Keratinocyte (primary cell): ENCODE measurements at regions not wholly inside any gene's neighbourhood (a gene's known extent, or its start where the extent isn't known, plus 50 kb on each side); places are given as distances from the start of the nearest gene placed in this dataset.

Experiments
- DNase-seq: peaks from one replicate; pipeline ENCODE4 v3.0.0-alpha.2; 2011; ENCODE audit warnings: low read depth, missing footprints, low spot score
- FAIRE-seq: peaks from 2 replicates; lab custom pipeline; 2011; peaks lifted over from hg19 to GRCh38; lab: Jason Lieb, UNC
- H2AFZ ChIP-seq: 2 replicates; pipeline ENCODE4 v1.6.0; 2012; ENCODE audit warnings: low read length, control low read depth, inconsistent platforms; ENCODE audit not compliant: control insufficient read depth
- H3K27ac ChIP-seq: 2 replicates; pipeline ENCODE4 v1.5.1; 2011; ENCODE audit warnings: low read length; ENCODE audit not compliant: control insufficient read depth, insufficient read depth
- H3K27me3 ChIP-seq: 3 replicates; pipeline ENCODE4 v1.6.0; 2011; ENCODE audit warnings: low read length; ENCODE audit not compliant: control insufficient read depth, insufficient read depth; ENCODE audit errors: extremely low read depth
- H3K36me3 ChIP-seq, 2 experiments: 2 replicates in 1 of 2; 3 replicates in 1 of 2; pipeline ENCODE4 v1.5.1; 2011; ENCODE audit warnings: low read length in 2 of 2, mild to moderate bottlenecking in 1 of 2; ENCODE audit not compliant: control insufficient read depth in 2 of 2, insufficient read depth in 2 of 2; ENCODE audit errors: extremely low read depth in 1 of 2
- H3K4me1 ChIP-seq: 3 replicates; pipeline ENCODE4 v1.5.1; 2011; ENCODE audit warnings: low read length; ENCODE audit not compliant: control insufficient read depth, insufficient read depth; ENCODE audit errors: extremely low read depth
- H3K4me2 ChIP-seq: 3 replicates; pipeline ENCODE4 v1.6.0; 2011; ENCODE audit warnings: low read depth, low read length; ENCODE audit not compliant: control insufficient read depth, insufficient read depth; ENCODE audit errors: extremely low read depth
- H3K4me3 ChIP-seq, 3 experiments: fragments of 200-600 bp in 1 of 3; sonication (generic) in 1 of 3; 2 replicates in 2 of 3; 3 replicates in 1 of 3; pipeline ENCODE4 v1.5.1; 2011 to 2016; ENCODE audit warnings: low read length in 3 of 3, mild to moderate bottlenecking in 3 of 3, control low read depth in 2 of 3, inconsistent platforms in 1 of 3, low read depth in 1 of 3, mixed read lengths in 1 of 3, mixed run types in 1 of 3, moderate library complexity in 1 of 3; ENCODE audit not compliant: control insufficient read depth in 2 of 3, insufficient read depth in 2 of 3; ENCODE audit errors: extremely low read depth in 1 of 3
- H3K79me2 ChIP-seq: 2 replicates; pipeline ENCODE4 v1.6.0; 2012; ENCODE audit warnings: low read length; ENCODE audit not compliant: control insufficient read depth, insufficient read depth
- H3K9ac ChIP-seq: 3 replicates; pipeline ENCODE4 v1.6.0; 2011; ENCODE audit warnings: low read length; ENCODE audit not compliant: control insufficient read depth, insufficient read depth; ENCODE audit errors: extremely low read depth
- H3K9me1 ChIP-seq: 3 replicates; pipeline ENCODE4 v1.6.0; 2011; ENCODE audit warnings: low read length; ENCODE audit not compliant: control insufficient read depth, insufficient read depth; ENCODE audit errors: extremely low read depth
- H3K9me3 ChIP-seq: 2 replicates; pipeline ENCODE4 v1.5.1; 2012; ENCODE audit warnings: low read depth, low read length; ENCODE audit not compliant: control insufficient read depth
- H4K20me1 ChIP-seq: 3 replicates; pipeline ENCODE4 v1.6.0; 2011; ENCODE audit warnings: low read length; ENCODE audit not compliant: control insufficient read depth, insufficient read depth; ENCODE audit errors: extremely low read depth
- EZH2 ChIP-seq: IDR thresholded peaks from one replicate; pipeline ENCODE4 v1.6.1; 2012; ENCODE audit warnings: inconsistent platforms, mild to moderate bottlenecking, low read length, moderate library complexity
- dilution Hi-C: fragments of 300-500 bp; cut with MboI; formaldehyde crosslinking; loops from one replicate; pipeline ENCODE4 v1.7.0; 2020; ENCODE audit warnings: low sequenced_read_pairs; ENCODE audit not compliant: extremely low pct_ligation_motif_present
- TF ChIP-seq, protein P1 (sequence below), 3 experiments: IDR thresholded peaks in 1 of 3; conservative IDR thresholded peaks in 1 of 3; optimal IDR thresholded peaks in 1 of 3; 2 replicates in 2 of 3; 3 replicates in 1 of 3; pipeline versions ENCODE3 to v1.5.1; 2011; ENCODE audit warnings: low read length in 3 of 3, mild to moderate bottlenecking in 3 of 3, moderate library complexity in 2 of 3, control low read depth in 1 of 3, inconsistent platforms in 1 of 3; ENCODE audit not compliant: insufficient read depth in 2 of 3; ENCODE audit errors: extremely low read depth in 1 of 3

DNA sequence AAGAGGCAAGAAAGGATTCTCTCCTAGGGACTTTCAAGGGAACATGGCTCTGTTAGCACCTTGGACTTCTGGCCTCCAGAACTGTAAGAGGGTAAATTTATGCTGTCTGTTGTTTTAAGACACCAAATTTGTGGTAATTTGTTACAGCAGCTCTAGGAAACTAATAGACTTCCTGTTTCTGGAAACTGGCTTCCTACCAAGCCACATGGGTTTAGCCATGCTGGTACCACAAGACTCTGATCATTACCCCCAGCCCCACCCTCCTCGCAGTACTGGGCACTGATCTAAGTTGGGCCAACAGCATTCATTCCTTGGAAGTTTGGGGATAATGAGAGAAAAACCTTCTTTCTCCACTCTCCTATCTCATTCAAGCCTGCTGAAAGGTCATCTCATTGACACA, 109.5 kb upstream of the SMLR1 start:
- dilution Hi-C loops = no loop called here
- TF ChIP-seq EZH2 = no peak
- TF ChIP-seq, protein P1, sequence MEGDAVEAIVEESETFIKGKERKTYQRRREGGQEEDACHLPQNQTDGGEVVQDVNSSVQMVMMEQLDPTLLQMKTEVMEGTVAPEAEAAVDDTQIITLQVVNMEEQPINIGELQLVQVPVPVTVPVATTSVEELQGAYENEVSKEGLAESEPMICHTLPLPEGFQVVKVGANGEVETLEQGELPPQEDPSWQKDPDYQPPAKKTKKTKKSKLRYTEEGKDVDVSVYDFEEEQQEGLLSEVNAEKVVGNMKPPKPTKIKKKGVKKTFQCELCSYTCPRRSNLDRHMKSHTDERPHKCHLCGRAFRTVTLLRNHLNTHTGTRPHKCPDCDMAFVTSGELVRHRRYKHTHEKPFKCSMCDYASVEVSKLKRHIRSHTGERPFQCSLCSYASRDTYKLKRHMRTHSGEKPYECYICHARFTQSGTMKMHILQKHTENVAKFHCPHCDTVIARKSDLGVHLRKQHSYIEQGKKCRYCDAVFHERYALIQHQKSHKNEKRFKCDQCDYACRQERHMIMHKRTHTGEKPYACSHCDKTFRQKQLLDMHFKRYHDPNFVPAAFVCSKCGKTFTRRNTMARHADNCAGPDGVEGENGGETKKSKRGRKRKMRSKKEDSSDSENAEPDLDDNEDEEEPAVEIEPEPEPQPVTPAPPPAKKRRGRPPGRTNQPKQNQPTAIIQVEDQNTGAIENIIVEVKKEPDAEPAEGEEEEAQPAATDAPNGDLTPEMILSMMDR (optimal IDR thresholded peaks at IDR 0.05 in 1 of 3, IDR thresholded peaks at IDR 0.05 in 1 of 3, conservative IDR thresholded peaks at IDR 0.05 in 1 of 3; ENCODE audit: extremely low read depth in 1 of 3, insufficient read depth in 2 of 3, low read length in 3 of 3) = no peak
- DNase-seq (no peak), FAIRE-seq (no peak)
- no peak overlapping the region for H2AFZ ChIP-seq
- H3K9me3 ChIP-seq = no peaks in the 10 kb centered on the region
- no peak overlapping the region for H3K27ac ChIP-seq
- H3K9me1 ChIP-seq = no peaks in the 10 kb centered on the region
- no peaks in the 10 kb centered on the region for H3K27me3 ChIP-seq
- no peak overlapping the region for H3K9ac ChIP-seq
- H4K20me1 ChIP-seq = no peaks in the 10 kb centered on the region
- no peak overlapping the region for H3K4me2 ChIP-seq
- no peaks in the 10 kb centered on the region for H3K36me3 ChIP-seq
- H3K4me1 ChIP-seq = no peaks in the 10 kb centered on the region
- no peaks in the 10 kb centered on the region for H3K79me2 ChIP-seq
- no peak overlapping the region for H3K4me3 ChIP-seq

DNA sequence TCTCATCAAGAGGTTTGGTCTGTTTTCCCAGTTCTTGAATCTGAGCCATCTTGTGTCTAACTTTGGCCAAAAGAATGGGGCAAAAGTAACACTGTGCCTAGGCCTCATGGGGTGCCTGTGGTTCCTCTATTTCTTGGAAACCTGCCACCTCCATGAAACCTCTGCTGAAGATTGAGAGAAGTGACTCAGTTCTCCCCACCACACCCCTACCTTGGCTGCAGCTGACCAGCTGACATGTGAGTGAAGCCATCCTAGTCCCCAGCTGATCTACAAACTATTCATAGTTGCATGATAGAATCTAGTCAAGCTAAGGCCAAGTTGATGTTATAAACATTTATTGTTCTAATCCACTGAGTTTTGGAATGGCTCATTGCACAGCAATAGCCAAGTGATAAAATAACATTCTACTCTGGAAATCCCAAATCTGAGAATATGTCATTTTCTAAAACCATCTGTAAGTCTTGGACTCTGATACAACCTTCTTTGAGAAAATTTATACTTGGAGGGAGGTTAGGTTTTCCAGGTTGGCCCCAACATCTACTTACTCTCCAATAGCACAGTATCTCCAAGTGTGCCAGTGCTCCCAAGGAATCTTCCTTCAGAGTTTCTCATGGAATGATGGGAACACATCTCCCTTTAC, 107.0 kb upstream of the SMLR1 start:
- Histone ChIP-seq H3K79me2 (no peaks in the 10 kb centered on the region), H3K9me1 (no peaks in the 10 kb centered on the region), H3K36me3 (no peaks in the 10 kb centered on the region), H3K4me3 (no peak overlapping the region), H4K20me1 (no peaks in the 10 kb centered on the region), H3K27ac (no peak overlapping the region), H2AFZ (no peak overlapping the region), H3K27me3 (no peaks in the 10 kb centered on the region), H3K4me2 (no peak overlapping the region), H3K9me3 (no peaks in the 10 kb centered on the region), H3K4me1 (no peaks in the 10 kb centered on the region), H3K9ac (no peak overlapping the region)
- DNase-seq (no peak), FAIRE-seq (no peak)
- dilution Hi-C loops = no loop called here
- TF ChIP-seq, protein P1 (optimal IDR thresholded peaks at IDR 0.05 in 1 of 3, IDR thresholded peaks at IDR 0.05 in 1 of 3, conservative IDR thresholded peaks at IDR 0.05 in 1 of 3; ENCODE audit: extremely low read depth in 1 of 3, insufficient read depth in 2 of 3, low read length in 3 of 3) = no peak
- TF ChIP-seq EZH2 = no peak
